ENCODE measurements at regions not wholly inside any gene's neighbourhood (a gene's known extent, or its start where the extent isn't known, plus 50 kb on each side); places are given as distances from the start of the nearest gene placed in this dataset.

DNA sequence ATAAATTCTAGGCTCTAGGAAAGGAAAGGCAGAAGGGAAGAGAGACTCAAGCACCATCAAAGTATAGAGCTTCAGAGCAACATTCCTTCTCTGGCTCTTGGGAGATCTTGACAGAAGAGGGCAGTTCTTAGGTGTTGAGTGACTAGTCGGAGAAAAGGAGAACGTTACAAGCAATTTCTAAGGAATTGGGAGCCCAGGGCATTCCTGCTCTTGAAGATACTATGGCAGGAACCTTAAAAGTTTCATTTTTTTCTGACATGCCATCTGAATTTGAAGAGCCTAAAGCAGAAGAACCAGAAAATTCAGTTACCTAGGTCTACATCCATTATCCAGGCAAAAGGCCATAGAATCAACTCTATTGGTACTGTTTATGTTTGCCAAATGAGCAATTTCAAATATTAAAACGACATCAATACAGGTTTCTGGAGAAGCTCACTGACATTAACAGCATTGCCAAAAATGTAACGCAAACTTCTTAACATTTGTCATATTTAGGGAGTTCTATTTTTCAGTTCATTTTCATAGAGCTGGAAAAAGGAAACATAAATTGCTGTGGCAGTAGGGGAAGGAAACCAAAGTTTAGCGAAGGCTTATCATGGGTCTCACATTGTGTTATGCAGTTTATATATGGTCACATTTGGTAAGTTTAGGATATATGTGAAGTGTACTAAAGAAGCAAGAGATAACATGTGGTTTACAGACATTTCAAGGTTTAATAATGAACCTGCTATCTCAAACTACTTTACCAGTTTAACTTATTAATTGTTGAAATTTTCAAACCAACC is 210.1 kb upstream of the NRIP1 start:
- H3K36me3 ChIP-seq: no peaks in the 10 kb centered on the region
- DNase-seq: no peak
- H3K27ac ChIP-seq: no peak overlapping the region
- TF ChIP-seq, protein P1, sequence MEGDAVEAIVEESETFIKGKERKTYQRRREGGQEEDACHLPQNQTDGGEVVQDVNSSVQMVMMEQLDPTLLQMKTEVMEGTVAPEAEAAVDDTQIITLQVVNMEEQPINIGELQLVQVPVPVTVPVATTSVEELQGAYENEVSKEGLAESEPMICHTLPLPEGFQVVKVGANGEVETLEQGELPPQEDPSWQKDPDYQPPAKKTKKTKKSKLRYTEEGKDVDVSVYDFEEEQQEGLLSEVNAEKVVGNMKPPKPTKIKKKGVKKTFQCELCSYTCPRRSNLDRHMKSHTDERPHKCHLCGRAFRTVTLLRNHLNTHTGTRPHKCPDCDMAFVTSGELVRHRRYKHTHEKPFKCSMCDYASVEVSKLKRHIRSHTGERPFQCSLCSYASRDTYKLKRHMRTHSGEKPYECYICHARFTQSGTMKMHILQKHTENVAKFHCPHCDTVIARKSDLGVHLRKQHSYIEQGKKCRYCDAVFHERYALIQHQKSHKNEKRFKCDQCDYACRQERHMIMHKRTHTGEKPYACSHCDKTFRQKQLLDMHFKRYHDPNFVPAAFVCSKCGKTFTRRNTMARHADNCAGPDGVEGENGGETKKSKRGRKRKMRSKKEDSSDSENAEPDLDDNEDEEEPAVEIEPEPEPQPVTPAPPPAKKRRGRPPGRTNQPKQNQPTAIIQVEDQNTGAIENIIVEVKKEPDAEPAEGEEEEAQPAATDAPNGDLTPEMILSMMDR (IDR thresholded peaks at IDR 0.05; ENCODE audit: low read depth, low read length): no peak
- no peaks in the 10 kb centered on the region for H3K9me3 ChIP-seq (ENCODE audit: severe bottlenecking)
- no peaks in the 10 kb centered on the region for H3K27me3 ChIP-seq (ENCODE audit: insufficient read depth, low read depth, severe bottlenecking)
- no peak overlapping the region for H3K4me3 ChIP-seq (ENCODE audit: low read depth, low read length)

DNA sequence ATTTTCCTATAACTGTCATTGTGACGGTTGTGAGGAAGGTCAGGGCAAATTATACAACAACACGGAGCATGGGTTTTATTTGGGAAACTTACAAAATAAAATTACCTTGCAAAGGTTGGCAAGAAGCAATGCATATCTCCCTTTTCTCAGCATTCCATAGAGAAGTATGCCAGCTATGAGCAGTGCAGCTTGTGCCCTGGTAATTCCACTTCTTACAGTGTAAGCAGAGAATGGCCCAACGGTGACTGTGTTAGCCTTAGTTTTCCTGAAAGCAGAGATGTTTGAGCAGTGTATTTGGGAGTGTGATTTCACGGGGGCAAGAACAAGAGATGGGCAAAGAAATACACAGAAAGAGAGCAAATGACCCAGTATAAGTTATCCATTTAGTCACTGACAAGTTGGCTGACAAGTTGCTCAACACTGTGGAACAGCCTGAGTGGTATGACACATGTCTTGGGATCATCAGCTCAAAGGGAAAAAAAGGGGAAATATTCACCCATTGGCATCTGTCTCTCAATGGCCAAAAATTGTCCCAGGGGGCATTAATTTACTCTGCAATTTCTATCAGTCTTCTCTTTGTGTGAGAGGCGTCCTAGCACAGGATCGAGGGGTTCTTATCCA is 210.9 kb upstream of the NRIP1 start:
- Histone ChIP-seq H3K27me3 (ENCODE audit: insufficient read depth, low read depth, severe bottlenecking) (no peaks in the 10 kb centered on the region), H3K36me3 (no peaks in the 10 kb centered on the region), H3K27ac (no peak overlapping the region), H3K9me3 (ENCODE audit: severe bottlenecking) (no peaks in the 10 kb centered on the region), H3K4me3 (ENCODE audit: low read depth, low read length) (no peak overlapping the region)
- TF ChIP-seq, protein P1 (IDR thresholded peaks at IDR 0.05; ENCODE audit: low read depth, low read length): no peak
- no peak for DNase-seq

DNA sequence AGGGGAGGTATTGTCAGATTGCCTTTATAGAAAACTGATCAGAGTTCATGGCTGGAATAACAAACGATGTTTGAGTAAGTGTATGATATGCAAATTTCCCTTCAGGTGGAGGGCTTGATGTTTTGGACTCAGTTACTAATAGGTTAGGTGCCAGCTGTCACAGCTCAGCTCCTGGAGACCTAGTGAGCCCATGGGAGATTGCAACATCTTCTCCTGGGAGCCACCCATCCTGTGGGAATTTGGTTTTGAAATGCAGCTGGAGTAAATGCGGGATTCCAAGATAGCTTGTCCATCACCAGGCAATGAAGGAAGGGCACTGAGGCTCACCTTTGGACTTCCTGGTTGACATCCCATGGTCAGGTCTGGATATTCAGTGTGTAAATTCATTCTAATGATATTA is 211.4 kb upstream of the NRIP1 start:
- Histone ChIP-seq H3K4me3 (ENCODE audit: low read depth, low read length) (no peak overlapping the region), H3K36me3 (no peaks in the 10 kb centered on the region), H3K9me3 (ENCODE audit: severe bottlenecking) (no peaks in the 10 kb centered on the region), H3K27me3 (ENCODE audit: insufficient read depth, low read depth, severe bottlenecking) (no peaks in the 10 kb centered on the region), H3K27ac (no peak overlapping the region)
- TF ChIP-seq, protein P1 (IDR thresholded peaks at IDR 0.05; ENCODE audit: low read depth, low read length): no peak
- DNase-seq: no peak

DNA sequence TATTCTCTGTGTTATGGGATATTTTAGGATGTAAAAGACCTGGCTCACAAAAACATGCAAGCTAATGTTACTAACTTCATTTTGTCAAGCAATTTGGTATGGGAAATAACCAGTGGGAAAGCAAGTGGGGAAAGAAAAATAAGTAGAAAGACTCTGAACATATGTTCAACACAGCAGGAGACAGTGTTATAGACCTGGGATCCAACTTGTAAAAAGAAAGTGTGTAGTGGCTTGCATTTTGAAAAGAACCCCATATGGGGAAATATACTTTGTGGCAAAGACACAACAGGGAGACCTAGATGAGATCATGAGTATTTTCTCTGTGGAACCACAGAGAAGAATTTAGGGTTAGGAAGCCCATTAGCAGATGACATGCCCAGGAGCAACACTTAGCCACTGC is 212.7 kb upstream of the NRIP1 start:
- H3K9me3 ChIP-seq (ENCODE audit: severe bottlenecking): no peaks in the 10 kb centered on the region
- no peaks in the 10 kb centered on the region for H3K36me3 ChIP-seq
- H3K27me3 ChIP-seq (ENCODE audit: insufficient read depth, low read depth, severe bottlenecking): no peaks in the 10 kb centered on the region
- H3K27ac ChIP-seq: no peak overlapping the region
- no peak overlapping the region for H3K4me3 ChIP-seq (ENCODE audit: low read depth, low read length)
- TF ChIP-seq, protein P1 (IDR thresholded peaks at IDR 0.05; ENCODE audit: low read depth, low read length): no peak
- no peak for DNase-seq

DNA sequence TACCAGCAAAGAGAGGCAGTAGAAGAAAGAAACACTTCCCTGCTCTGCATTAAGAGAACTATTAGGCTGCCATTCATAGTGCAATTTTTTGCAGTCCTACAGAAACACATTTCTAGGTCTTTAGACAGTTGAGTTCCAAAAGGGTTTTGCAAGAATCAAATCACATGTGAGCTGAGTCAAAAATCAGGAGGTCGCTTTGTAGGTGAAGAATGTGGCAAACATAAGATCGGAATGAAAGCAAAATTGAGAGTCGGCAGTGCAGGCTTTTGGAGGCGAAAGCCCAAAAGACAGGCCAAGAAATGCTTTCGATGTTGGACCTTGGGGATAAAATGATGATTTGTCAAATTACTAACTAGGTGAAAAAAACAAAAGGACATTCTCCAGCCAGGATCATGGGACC is 213.5 kb upstream of the NRIP1 start:
- H3K27me3 ChIP-seq (ENCODE audit: insufficient read depth, low read depth, severe bottlenecking): no peaks in the 10 kb centered on the region
- no peak overlapping the region for H3K4me3 ChIP-seq (ENCODE audit: low read depth, low read length)
- DNase-seq: no peak
- no peaks in the 10 kb centered on the region for H3K9me3 ChIP-seq (ENCODE audit: severe bottlenecking)
- no peak overlapping the region for H3K27ac ChIP-seq
- H3K36me3 ChIP-seq: no peaks in the 10 kb centered on the region
- TF ChIP-seq, protein P1 (IDR thresholded peaks at IDR 0.05; ENCODE audit: low read depth, low read length): no peak

Measured in WERI-Rb-1 (cell line).